Activated naive CD4-positive, alpha-beta T cell treated with anti-CD3 and anti-CD28 coated beads, Interleukin-2, amount 50 U/mL, for 16 hours (primary cell): ENCODE measurements at regions not wholly inside any gene's neighbourhood (a gene's known extent, or its start where the extent isn't known, plus 50 kb on each side); places are given as distances from the start of the nearest gene placed in this dataset.

Source experiments
- DNase-seq: peaks from one replicate; pipeline ENCODE4 v3.0.0-alpha.2; 2020

DNA sequence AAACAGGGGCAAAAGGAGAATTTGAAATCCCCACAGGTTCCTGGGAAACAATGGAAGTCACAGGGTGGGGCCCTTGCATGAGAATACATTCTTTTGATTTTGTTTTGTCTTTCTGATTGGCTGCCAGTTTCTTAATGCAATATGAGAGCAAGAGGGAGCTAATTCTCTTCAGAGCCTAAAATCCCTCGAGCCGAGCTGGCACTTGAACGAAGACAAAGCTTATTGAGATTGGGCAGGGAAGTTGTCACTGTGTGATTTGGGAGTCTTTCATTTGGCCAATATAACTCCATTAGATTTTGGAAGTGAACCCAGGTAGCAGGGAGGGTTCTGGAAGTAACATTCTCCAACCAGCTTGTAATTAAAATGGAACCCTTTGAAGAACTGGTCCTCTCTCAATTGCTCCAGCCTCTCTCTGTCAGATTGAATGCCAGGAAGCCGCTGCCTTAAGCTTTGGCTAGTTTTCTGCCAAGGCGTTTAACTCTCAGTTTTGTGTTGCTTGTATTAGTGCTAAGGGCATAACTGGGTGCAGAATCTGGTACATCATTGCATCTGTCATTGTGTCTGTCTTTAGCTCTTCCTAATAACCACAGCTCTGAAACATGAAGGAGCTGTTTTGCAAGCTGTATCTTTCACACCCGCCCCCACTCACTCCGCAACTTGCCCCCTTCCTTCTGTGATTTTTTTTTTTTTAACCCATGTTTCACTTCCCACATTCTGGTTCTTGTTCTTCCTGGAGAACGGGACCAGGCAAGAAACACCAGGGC lies 272.0 kb downstream of the MAF start:
- DNase-seq, result no peak

- no peak for DNase-seq
These were observed 272.7 kb downstream of the MAF start for GRCh38 chr16:79327836-79328235.

GRCh38 chr16:79326549-79326948 lies 274.0 kb downstream of the MAF start:
- no peak for DNase-seq

DNA sequence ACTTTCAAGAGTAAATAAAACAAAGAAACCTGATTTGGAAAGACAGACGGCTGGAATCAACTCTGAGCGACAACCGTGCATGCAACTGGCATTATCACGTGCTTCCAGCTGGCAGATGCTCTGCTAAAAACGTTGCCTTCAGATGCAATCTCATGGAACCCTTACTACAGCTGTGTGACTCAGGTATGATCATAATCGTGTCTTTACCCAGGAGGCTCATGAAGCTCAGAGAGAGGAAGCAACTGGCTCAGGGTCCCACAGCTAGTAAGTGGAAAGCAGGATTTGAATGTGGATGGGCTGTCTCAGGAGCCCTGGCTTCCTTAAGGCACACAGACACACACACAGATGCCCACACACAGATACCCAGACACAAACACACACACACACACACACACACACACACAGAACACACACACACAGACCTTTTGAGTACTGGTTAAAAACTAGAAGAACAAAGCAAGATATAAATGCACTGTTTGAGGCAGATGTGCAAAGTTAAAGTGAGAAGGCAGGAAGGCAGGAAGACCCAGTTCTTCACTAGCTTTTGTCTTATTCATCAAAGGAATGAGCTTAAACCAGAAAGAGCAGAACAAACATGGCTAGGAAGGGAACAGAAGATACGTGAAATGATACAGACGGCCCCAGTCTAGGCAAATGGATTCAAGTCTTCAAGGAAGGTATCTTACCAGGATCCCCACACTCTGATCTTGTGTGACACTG lies 275.2 kb downstream of the MAF start:
- no peak for DNase-seq

- DNase-seq, result no peak
These were observed 279.6 kb downstream of the MAF start for GRCh38 chr16:79320956-79321355.

DNA sequence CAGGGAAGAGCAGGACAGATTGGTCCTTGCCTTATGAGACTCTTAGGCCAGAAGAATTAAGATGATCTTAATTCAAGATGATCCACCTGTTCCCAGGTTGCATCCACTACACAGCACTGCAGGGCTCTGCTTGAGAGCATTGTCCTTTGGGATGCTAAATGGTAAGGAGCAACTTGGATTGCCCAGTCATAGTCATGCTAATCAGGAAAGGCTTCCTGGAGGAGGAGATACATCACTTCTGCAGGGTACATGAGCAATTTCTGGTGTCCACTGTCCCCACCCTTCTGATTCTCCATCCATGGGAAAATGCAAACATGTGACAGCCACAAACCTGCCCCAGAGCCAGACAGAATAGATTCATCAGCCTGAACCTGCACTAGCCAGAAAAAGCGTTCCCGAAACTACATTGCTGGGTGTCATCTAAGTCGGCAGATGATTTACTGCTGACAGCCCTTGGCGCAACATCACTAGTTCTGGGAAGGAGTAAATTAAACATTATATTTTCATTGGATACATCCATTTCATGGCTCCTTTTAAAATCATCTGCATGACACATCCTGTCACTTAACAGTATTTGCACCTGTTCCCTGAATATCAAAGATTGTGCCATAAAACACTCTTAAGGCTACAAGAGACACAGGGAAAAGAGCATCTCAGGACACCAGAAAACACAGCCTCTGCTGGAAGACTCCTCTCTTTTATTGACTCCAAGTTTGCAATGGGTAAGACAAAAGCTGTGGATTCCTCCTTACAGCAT lies 282.2 kb downstream of the MAF start:
- DNase-seq, result no peak

- DNase-seq, result no peak
These were observed 283.0 kb downstream of the MAF start for GRCh38 chr16:79317521-79317920.

GRCh38 chr16:79317026-79317425 lies 283.5 kb downstream of the MAF start:
- DNase-seq, result no peak

- peak; percentile 52 for DNase-seq
These were observed 284.5 kb downstream of the MAF start for GRCh38 chr16:79316004-79316458.

- no peak for DNase-seq
These were observed 288.0 kb downstream of the MAF start for GRCh38 chr16:79312502-79312901.

DNA sequence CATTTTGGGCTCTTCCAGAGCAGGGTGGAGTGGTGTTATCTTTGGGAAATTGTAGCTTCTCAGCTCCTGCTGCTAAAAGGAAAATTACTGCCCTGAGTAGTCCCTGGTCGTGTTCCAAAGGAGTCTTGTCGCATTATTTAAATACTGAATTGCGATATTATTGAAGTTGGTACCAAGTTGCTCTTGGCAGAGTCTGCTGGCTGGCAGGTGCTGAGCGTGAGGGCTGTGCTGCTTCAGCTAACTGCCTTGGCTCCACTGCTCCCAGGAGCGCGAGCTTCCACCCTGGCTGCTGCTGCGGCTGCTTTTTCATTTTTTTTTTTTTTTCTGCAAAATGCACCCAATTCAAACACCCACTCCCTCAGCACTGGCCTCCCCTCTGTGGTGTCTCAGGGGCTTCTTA lies 289.8 kb downstream of the MAF start:
- no peak for DNase-seq

GRCh38 chr16:79309606-79310005 lies 290.9 kb downstream of the MAF start:
- no peak for DNase-seq

DNA sequence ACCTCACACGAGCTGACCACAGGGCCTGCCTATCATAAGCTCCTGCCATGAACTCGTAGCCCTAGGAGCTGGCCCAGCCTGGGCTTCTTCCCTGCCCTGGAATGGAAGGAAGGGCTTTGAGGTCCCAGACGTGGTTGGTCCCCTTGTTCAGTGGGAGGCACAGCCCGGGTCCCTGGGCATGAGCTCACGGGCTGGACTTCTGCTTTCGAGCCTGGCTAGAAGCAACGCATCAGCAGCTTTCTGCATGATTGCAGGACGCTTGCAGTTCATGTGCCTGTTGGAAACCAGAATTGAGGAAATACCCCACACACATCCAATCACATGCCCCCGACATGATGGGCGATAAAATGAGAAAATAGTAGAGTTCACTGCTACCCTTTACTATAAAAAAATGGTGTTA lies 293.3 kb downstream of the MAF start:
- DNase-seq, result no peak

GRCh38 chr16:79305074-79305473 lies 295.5 kb downstream of the MAF start:
- DNase-seq, result no peak

DNA sequence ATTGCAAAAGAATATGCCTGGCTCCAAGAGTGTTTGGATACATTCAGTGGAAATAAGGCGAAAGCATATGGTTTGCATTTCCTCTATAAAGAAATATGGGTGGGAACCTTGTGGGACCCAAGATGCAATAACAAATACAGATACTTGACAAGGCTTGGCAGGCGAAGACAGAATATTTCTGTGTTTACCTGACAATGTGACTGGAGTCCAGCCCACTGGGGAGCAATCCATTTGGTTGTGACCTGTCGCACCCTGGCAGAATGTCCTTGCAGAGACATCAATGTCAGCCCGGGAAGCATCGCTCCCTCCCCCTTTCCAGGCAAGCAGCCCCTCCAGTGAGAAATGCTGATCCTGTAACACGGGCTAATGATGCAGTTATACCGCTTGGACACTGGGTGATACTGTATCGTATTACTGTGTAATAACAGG lies 296.6 kb downstream of the MAF start:
- DNase-seq, result no peak

DNA sequence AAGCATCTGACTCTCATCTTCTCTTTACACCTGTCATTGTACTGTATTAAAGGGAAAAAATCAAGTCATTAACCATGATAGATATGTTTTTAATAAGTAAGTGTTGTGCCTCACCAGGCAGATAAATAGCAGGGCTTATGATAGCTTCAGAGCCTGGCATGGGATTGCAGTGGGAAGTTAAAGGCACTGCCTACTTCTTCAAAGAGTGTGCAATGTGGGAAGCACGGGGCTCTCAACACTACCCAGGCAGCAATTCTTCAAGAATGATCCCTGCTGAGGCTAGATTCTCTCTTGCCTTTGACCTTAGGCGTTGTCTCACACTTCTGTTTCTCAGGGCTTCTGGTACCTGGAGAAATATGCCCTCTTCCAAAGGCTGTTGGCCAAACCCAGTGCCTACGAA lies 297.3 kb downstream of the MAF start:
- DNase-seq, result no peak

DNA sequence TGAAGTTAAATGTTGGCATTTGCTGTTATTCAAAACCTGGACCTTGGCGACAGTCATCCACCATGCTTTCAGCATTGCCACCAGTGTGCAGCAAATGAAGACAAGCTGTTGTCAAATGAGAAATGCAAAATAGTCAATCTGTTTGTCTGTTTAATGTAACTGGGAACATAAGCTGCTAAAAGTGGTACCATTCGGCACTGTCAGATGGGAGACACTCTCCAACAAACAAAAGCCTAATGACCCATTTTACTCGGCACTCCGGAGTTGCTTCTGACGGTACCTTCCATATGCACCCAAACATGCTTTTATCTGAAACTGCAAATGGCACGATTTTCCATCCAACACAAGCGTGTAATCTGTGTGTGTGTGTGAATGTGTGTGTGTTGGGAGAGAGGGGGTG lies 297.8 kb downstream of the MAF start:
- no peak for DNase-seq

- DNase-seq, result no peak
These were observed 299.5 kb downstream of the MAF start for GRCh38 chr16:79301051-79301450.

GRCh38 chr16:79298894-79299799 lies 301.4 kb downstream of the MAF start:
- no peak for DNase-seq

DNA sequence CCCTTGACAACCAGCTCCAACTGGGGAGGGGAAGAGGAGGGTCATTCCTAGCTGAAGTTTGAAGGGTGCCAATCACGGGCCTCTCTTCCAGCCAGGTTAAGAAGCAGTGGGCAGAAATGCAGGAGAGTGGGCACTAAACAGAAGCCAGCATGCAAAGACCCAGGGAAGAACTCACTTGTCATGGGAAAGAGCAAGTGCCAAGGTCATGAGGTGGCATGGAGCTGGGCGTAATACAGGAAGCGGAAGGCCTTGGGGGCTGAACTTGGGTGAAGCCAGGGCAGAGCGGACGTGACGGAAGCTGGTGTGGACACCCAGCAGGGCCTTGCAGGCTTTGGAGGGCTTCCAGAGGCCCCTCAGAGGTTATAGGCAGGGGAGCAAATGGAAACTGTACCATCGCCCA lies 302.1 kb downstream of the MAF start:
- no peak for DNase-seq

GRCh38 chr16:79297805-79298204 lies 302.7 kb downstream of the MAF start:
- DNase-seq, result no peak

DNA sequence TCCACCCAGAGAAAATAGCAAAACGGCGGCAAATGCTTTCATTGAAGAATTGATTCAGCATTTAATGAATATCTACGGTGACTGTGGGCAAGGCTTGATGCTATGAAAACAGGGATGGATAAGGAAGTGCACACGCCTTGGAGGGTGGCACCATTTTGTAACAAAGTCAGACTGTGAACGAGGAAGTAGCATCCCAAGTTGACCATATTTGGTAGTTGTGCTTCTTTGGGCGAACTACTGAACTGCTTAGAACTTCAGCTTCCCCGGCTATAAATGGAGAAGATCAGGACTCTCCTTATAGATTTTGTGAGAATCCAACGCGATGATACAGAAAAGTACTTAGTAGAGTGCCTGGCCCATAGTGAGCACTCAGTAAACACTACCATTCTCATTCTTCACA lies 303.2 kb downstream of the MAF start:
- DNase-seq, result no peak

DNA sequence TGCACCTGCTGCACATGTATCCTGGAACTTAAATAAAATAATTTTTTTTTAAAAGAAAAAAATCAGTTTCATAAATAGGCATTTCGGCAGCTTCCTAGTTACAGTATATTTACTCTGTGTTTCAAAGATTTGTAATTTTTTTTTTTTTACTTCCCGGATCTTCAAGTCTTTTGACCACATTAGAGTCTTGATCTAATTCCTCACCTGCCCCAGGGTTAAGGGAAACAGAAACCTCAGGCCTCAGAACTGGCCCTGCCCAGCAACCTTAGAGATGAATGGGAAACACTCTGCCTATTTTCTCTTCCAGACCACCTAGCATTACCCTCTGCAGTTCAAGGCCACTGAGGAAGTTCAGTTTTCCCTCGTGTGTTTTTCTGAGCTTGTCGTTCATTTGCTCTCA lies 304.0 kb downstream of the MAF start:
- no peak for DNase-seq
